NB4 (cell line): ENCODE measurements at regions not wholly inside any gene's neighbourhood (a gene's known extent, or its start where the extent isn't known, plus 50 kb on each side); places are given as distances from the start of the nearest gene placed in this dataset.

Experiments
- CTCF ChIP-seq: IDR thresholded peaks from one replicate; pipeline ENCODE4 v1.5.1; 2012; ENCODE audit warnings: low read depth, low read length
- POLR2A ChIP-seq: IDR thresholded peaks from 2 replicates; pipeline ENCODE4 v1.6.1; 2011; ENCODE audit warnings: mild to moderate bottlenecking; ENCODE audit not compliant: insufficient read length; ENCODE audit errors: extremely low read depth

- TF ChIP-seq POLR2A, result no peak
- TF ChIP-seq CTCF, result no peak
These were observed 252.9 kb upstream of the CXXC4 start for GRCh38 chr4:104747635-104748034.
